Mononuclear cell (primary cell): ENCODE measurements at regions not wholly inside any gene's neighbourhood (a gene's known extent, or its start where the extent isn't known, plus 50 kb on each side); places are given as distances from the start of the nearest gene placed in this dataset.

Experiments
- H3K27me3 ChIP-seq: 2 replicates; pipeline ENCODE4 v1.6.0; 2011; ENCODE audit warnings: low read length, control low read depth; ENCODE audit not compliant: insufficient read depth
- H3K4me1 ChIP-seq: 2 replicates; pipeline ENCODE4 v1.5.1; 2011; ENCODE audit warnings: mild to moderate bottlenecking, low read length, control low read depth; ENCODE audit not compliant: insufficient read depth
- H3K4me3 ChIP-seq: 2 replicates; pipeline ENCODE4 v1.5.1; 2011; ENCODE audit warnings: mild to moderate bottlenecking, low read length, moderate library complexity
- H3K9me3 ChIP-seq: 2 replicates; pipeline ENCODE4 v1.5.1; 2011; ENCODE audit warnings: low read depth, mild to moderate bottlenecking, control low read depth, low read length

DNA sequence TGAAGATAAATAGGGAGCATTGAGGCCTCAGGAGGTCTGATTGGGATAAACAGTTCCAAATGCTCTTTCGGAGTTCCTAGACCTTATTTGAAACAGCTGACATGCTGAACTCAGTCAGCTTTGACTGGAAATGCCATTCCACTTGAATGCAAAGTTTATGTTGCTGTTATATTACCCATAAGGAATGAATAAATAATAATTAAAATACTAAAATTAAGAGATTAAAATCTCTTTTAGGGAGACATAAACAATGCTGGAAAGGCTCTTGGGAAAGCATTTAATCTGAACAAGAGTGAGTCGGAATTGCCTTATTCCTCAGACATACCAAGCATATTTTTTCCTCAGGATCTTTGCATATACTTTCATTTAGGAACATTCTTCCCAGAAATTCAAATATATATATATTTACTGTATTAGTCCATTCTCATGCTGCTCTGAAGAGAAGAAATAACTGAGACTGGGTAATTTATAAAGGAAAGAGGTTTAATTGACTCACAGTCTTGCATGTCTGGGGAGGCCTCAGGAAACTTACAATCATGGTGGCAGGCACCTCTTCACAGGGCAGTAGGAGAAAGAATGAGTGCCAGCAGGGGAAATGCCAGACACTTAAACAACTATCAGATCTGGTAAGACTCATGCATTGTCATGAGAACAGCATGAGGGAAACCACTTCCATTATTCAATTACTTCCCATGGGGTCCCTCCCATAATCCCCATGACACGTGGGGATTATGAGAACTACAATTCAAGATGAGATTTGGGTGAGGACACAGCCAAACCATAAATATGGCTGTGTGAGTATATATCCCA is 318.2 kb upstream of the PLXNA2 start:
- H3K4me1 ChIP-seq = no peaks in the 10 kb centered on the region
- no peak overlapping the region for H3K4me3 ChIP-seq
- no peaks in the 10 kb centered on the region for H3K9me3 ChIP-seq
- H3K27me3 ChIP-seq = no peaks in the 10 kb centered on the region

- Histone ChIP-seq H3K4me3 (no peak overlapping the region), H3K4me1 (no peaks in the 10 kb centered on the region), H3K27me3 (no peaks in the 10 kb centered on the region), H3K9me3 (no peaks in the 10 kb centered on the region)
These were observed 320.3 kb upstream of the PLXNA2 start for GRCh38 chr1:208564466-208564865.

DNA sequence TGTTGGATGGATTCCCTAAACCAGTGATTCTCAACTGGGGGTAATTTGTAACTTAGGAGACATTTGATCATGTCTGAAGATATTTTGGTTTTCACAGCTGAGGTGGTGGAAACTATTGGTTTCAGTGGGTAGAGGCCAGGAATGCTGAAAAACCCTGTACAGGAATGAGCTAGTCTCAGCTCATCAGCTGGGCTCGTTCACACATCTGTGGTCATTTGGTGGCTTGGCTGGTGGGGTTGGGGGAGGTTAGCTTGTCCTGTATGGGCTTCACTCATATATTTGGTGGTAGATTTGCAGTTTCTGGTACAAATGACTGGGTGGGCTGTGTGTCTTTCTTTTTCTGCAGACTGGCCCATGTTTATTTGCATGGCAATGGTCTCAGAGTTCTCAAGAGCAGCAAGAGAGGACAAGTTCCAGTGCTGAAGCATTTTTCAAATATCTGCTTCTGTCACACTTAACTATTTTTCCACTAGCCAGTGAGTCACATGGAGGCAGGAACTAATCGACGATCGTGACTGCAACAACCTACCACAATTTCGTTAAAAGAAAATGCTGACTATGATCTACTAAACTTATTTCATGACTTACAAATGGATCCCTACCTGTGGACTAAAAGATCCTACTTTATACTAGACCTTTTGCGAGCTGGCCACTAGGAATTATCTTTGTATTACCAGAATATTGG is 321.7 kb upstream of the PLXNA2 start:
- Histone ChIP-seq H3K4me3 (no peak overlapping the region), H3K27me3 (no peaks in the 10 kb centered on the region), H3K4me1 (no peaks in the 10 kb centered on the region), H3K9me3 (no peaks in the 10 kb centered on the region)

- H3K27me3 ChIP-seq = no peaks in the 10 kb centered on the region
- H3K4me3 ChIP-seq = no peak overlapping the region
- H3K9me3 ChIP-seq = no peaks in the 10 kb centered on the region
- no peaks in the 10 kb centered on the region for H3K4me1 ChIP-seq
These were observed 325.0 kb upstream of the PLXNA2 start for GRCh38 chr1:208569181-208569580.

- H3K4me3 ChIP-seq = no peak overlapping the region
- H3K4me1 ChIP-seq = no peaks in the 10 kb centered on the region
- H3K27me3 ChIP-seq = no peaks in the 10 kb centered on the region
- H3K9me3 ChIP-seq = no peaks in the 10 kb centered on the region
These were observed 326.2 kb upstream of the PLXNA2 start for GRCh38 chr1:208570362-208570761.

GRCh38 chr1:208576425-208576824 is 332.2 kb upstream of the PLXNA2 start:
- H3K4me1 ChIP-seq = no peaks in the 10 kb centered on the region
- H3K27me3 ChIP-seq = no peaks in the 10 kb centered on the region
- H3K4me3 ChIP-seq = no peak overlapping the region
- no peaks in the 10 kb centered on the region for H3K9me3 ChIP-seq

- H3K27me3 ChIP-seq = no peaks in the 10 kb centered on the region
- H3K4me3 ChIP-seq = no peak overlapping the region
- H3K4me1 ChIP-seq = no peaks in the 10 kb centered on the region
- no peaks in the 10 kb centered on the region for H3K9me3 ChIP-seq
These were observed 333.3 kb upstream of the PLXNA2 start for GRCh38 chr1:208577381-208577905.

- no peaks in the 10 kb centered on the region for H3K9me3 ChIP-seq
These were observed 337.0 kb upstream of the PLXNA2 start for GRCh38 chr1:208581209-208581608.

GRCh38 chr1:208581667-208582066 is 337.5 kb upstream of the PLXNA2 start:
- no peaks in the 10 kb centered on the region for H3K4me1 ChIP-seq
- H3K4me3 ChIP-seq = no peak overlapping the region
- H3K9me3 ChIP-seq = no peaks in the 10 kb centered on the region
- H3K27me3 ChIP-seq = no peaks in the 10 kb centered on the region

More at GRCh38 chr1:208581209-208581608, 337.0 kb upstream of the PLXNA2 start:
- Histone ChIP-seq H3K4me1 (no peaks in the 10 kb centered on the region), H3K27me3 (no peaks in the 10 kb centered on the region), H3K4me3 (no peak overlapping the region)

GRCh38 chr1:208584167-208584755 is 340.1 kb upstream of the PLXNA2 start:
- H3K4me3 ChIP-seq = no peak overlapping the region
- no peaks in the 10 kb centered on the region for H3K9me3 ChIP-seq
- no peaks in the 10 kb centered on the region for H3K4me1 ChIP-seq
- H3K27me3 ChIP-seq = no peaks in the 10 kb centered on the region

DNA sequence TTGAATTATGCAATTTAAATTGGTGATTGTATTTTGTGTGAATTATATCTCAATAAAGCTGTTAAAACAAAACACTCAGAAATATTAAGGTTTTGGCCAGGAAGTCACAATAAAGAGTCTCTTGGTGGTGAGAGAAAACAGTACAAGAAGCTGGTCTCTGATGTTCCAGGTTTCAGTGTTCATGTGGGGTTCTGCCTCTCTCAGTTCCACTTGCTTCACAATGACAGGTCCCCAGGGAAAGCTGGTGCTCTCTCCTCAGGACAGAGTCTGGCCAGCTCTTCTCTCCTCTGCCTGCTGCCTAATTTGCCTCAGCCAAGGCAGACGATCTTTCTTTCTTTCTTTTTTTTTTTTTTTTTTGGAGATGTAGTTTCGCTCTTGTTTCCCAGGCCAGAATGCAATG is 342.9 kb upstream of the PLXNA2 start:
- H3K4me1 ChIP-seq = no peaks in the 10 kb centered on the region
- no peaks in the 10 kb centered on the region for H3K27me3 ChIP-seq
- H3K9me3 ChIP-seq = no peaks in the 10 kb centered on the region
- no peak overlapping the region for H3K4me3 ChIP-seq

- H3K4me3 ChIP-seq = no peak overlapping the region
- H3K27me3 ChIP-seq = no peaks in the 10 kb centered on the region
- H3K9me3 ChIP-seq = no peaks in the 10 kb centered on the region
- no peaks in the 10 kb centered on the region for H3K4me1 ChIP-seq
These were observed 349.3 kb upstream of the PLXNA2 start for GRCh38 chr1:208593306-208594006.

GRCh38 chr1:208595236-208595635 is 351.1 kb upstream of the PLXNA2 start:
- Histone ChIP-seq H3K27me3 (no peaks in the 10 kb centered on the region), H3K4me3 (no peak overlapping the region), H3K4me1 (no peaks in the 10 kb centered on the region), H3K9me3 (no peaks in the 10 kb centered on the region)

DNA sequence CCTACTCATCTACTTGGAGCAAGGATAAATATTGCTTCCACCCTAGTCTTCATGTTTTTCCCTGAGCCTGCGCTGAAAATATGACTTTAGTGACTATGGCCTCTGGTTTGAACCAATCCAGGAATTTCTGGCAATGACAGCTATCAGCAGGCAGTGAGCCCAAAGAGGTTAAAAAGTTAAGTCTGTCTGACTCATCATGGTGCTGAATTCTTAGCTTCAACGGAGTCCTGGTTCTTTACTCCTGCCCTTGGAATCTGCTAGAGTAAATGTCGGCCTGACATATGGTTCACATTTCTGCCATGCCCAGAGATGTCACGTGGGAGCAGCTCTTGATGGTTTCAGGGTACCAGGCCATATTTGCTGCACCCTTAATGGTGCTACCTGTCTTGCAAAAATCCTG is 351.6 kb upstream of the PLXNA2 start:
- Histone ChIP-seq H3K9me3 (no peaks in the 10 kb centered on the region), H3K4me1 (no peaks in the 10 kb centered on the region), H3K27me3 (no peaks in the 10 kb centered on the region), H3K4me3 (no peak overlapping the region)

GRCh38 chr1:208597571-208597970 is 353.4 kb upstream of the PLXNA2 start:
- H3K27me3 ChIP-seq = no peaks in the 10 kb centered on the region
- H3K4me1 ChIP-seq = no peaks in the 10 kb centered on the region
- no peak overlapping the region for H3K4me3 ChIP-seq
- H3K9me3 ChIP-seq = no peaks in the 10 kb centered on the region
